Fibroblast of lung (primary cell): ENCODE measurements at regions not wholly inside any gene's neighbourhood (a gene's known extent, or its start where the extent isn't known, plus 50 kb on each side); places are given as distances from the start of the nearest gene placed in this dataset.

ENCODE experiments used
- DNase-seq, 2 donors: peaks; one replicate each; pipeline versions ENCODE4 v3.0.0 to v3.0.0-alpha.2; 2010; ENCODE audit warnings: low read depth in 2 of 2
- H2AFZ ChIP-seq: 2 replicates; pipeline ENCODE4 v1.5.1; 2012; ENCODE audit warnings: low read length, control low read depth, inconsistent platforms
- H3K27ac ChIP-seq: 2 replicates; pipeline ENCODE4 v1.5.1; 2011; ENCODE audit warnings: low read length, control low read depth; ENCODE audit not compliant: insufficient read depth
- H3K27me3 ChIP-seq: 2 replicates; pipeline ENCODE4 v1.5.1; 2011; ENCODE audit warnings: mild to moderate bottlenecking, low read length; ENCODE audit not compliant: control insufficient read depth, insufficient read depth
- H3K36me3 ChIP-seq: 2 replicates; pipeline ENCODE4 v1.5.1; 2011; ENCODE audit warnings: low read length; ENCODE audit not compliant: control insufficient read depth, insufficient read depth
- H3K4me1 ChIP-seq: 2 replicates; pipeline ENCODE4 v1.5.1; 2011; ENCODE audit warnings: low read length; ENCODE audit not compliant: control insufficient read depth, insufficient read depth; ENCODE audit errors: extremely low read depth
- H3K4me2 ChIP-seq: 2 replicates; pipeline ENCODE4 v1.5.1; 2011; ENCODE audit warnings: low read length, control low read depth; ENCODE audit not compliant: insufficient read depth; ENCODE audit errors: extremely low read depth
- H3K4me3 ChIP-seq, 4 experiments: fragments of 200-600 bp in 1 of 4; sonication (generic) in 1 of 4; replicated peaks in 1 of 4; 2 replicates each; pipeline ENCODE4 v1.5.1; 2011 to 2016; ENCODE audit warnings: low read length in 4 of 4, low read depth in 3 of 4, mild to moderate bottlenecking in 3 of 4, control low read depth in 2 of 4, inconsistent platforms in 1 of 4, mixed read lengths in 1 of 4; ENCODE audit not compliant: insufficient read depth in 1 of 4; ENCODE audit errors: control extremely low read depth in 1 of 4
- H3K79me2 ChIP-seq: 2 replicates; pipeline ENCODE4 v1.5.1; 2012; ENCODE audit warnings: mild to moderate bottlenecking, low read length, inconsistent platforms; ENCODE audit not compliant: control insufficient read depth, insufficient read depth
- H3K9ac ChIP-seq: 2 replicates; pipeline ENCODE4 v1.5.1; 2011; ENCODE audit warnings: mild to moderate bottlenecking, low read length, control low read depth; ENCODE audit not compliant: insufficient read depth
- H3K9me3 ChIP-seq: 2 replicates; pipeline ENCODE4 v1.5.1; 2012; ENCODE audit warnings: low read depth, low read length; ENCODE audit not compliant: control insufficient read depth, insufficient read depth
- H4K20me1 ChIP-seq: 2 replicates; pipeline ENCODE4 v1.5.1; 2011; ENCODE audit warnings: low read length; ENCODE audit not compliant: control insufficient read depth, insufficient read depth; ENCODE audit errors: extremely low read depth
- CTCF ChIP-seq, 2 donors: IDR thresholded peaks in 1 of 2; conservative IDR thresholded peaks in 1 of 2; 1 replicate in 1 of 2; 2 replicates in 1 of 2; pipeline ENCODE4 v1.5.1; 2011 to 2012; ENCODE audit warnings: low read length in 2 of 2, control low read depth in 1 of 2, inconsistent platforms in 1 of 2, low read depth in 1 of 2, mild to moderate bottlenecking in 1 of 2
- EZH2 ChIP-seq: IDR thresholded peaks from 2 replicates; pipeline ENCODE4 v1.5.1; 2012; ENCODE audit warnings: low read length, control low read depth, mild to moderate bottlenecking; ENCODE audit errors: missing control alignments

GRCh38 chr1:110779636-110780035 is 93.3 kb upstream of the CD53 start:
- H3K79me2 ChIP-seq, result no peaks in the 10 kb centered on the region
- H3K9me3 ChIP-seq, result no peaks in the 10 kb centered on the region
- H3K4me1 ChIP-seq, result no peaks in the 10 kb centered on the region
- no peak for DNase-seq
- no peak overlapping the region for H3K4me2 ChIP-seq
- H2AFZ ChIP-seq, result no peak overlapping the region
- no peak for TF ChIP-seq CTCF (conservative IDR thresholded peaks at IDR 0.05 in 1 of 2, IDR thresholded peaks at IDR 0.05 in 1 of 2; ENCODE audit: low read depth in 1 of 2, low read length in 2 of 2)
- TF ChIP-seq EZH2, result no peak
- no peaks in the 10 kb centered on the region for H3K27me3 ChIP-seq
- no peak overlapping the region for H3K4me3 ChIP-seq
- H3K36me3 ChIP-seq, result no peaks in the 10 kb centered on the region
- no peak overlapping the region for H3K9ac ChIP-seq
- H4K20me1 ChIP-seq, result no peaks in the 10 kb centered on the region
- no peak overlapping the region for H3K27ac ChIP-seq

GRCh38 chr1:110778821-110779220 is 94.1 kb upstream of the CD53 start:
- TF ChIP-seq EZH2 (no peak), CTCF (conservative IDR thresholded peaks at IDR 0.05 in 1 of 2, IDR thresholded peaks at IDR 0.05 in 1 of 2; ENCODE audit: low read depth in 1 of 2, low read length in 2 of 2) (no peak)
- no peaks in the 10 kb centered on the region for H3K9me3 ChIP-seq
- DNase-seq, result no peak
- no peaks in the 10 kb centered on the region for H4K20me1 ChIP-seq
- H3K27ac ChIP-seq, result no peak overlapping the region
- no peak overlapping the region for H2AFZ ChIP-seq
- H3K4me3 ChIP-seq, result no peak overlapping the region
- no peak overlapping the region for H3K4me2 ChIP-seq
- H3K9ac ChIP-seq, result no peak overlapping the region
- no peaks in the 10 kb centered on the region for H3K36me3 ChIP-seq
- H3K27me3 ChIP-seq, result no peaks in the 10 kb centered on the region
- no peaks in the 10 kb centered on the region for H3K4me1 ChIP-seq
- no peaks in the 10 kb centered on the region for H3K79me2 ChIP-seq

- H3K36me3 ChIP-seq, result no peaks in the 10 kb centered on the region
- H3K9me3 ChIP-seq, result no peaks in the 10 kb centered on the region
- H3K4me1 ChIP-seq, result no peaks in the 10 kb centered on the region
- H3K27me3 ChIP-seq, result no peaks in the 10 kb centered on the region
- no peak overlapping the region for H3K27ac ChIP-seq
- H3K9ac ChIP-seq, result no peak overlapping the region
- no peak overlapping the region for H3K4me3 ChIP-seq
- no peaks in the 10 kb centered on the region for H3K79me2 ChIP-seq
- no peak for TF ChIP-seq EZH2
- TF ChIP-seq CTCF (conservative IDR thresholded peaks at IDR 0.05 in 1 of 2, IDR thresholded peaks at IDR 0.05 in 1 of 2; ENCODE audit: low read depth in 1 of 2, low read length in 2 of 2), result no peak
- no peak overlapping the region for H2AFZ ChIP-seq
- DNase-seq, result no peak
- no peak overlapping the region for H3K4me2 ChIP-seq
- H4K20me1 ChIP-seq, result no peaks in the 10 kb centered on the region
Measured at GRCh38 chr1:110777228-110777627, 95.7 kb upstream of the CD53 start.
